HepG2 (cell line): ENCODE measurements at regions not wholly inside any gene's neighbourhood (a gene's known extent, or its start where the extent isn't known, plus 50 kb on each side); places are given as distances from the start of the nearest gene placed in this dataset.
"Not testable (repeated sequence)": the region's sequence is repeated elsewhere in the genome, so short reads cannot be mapped to it uniquely, and the experiment has no call there.

Experiments used
- CTCF ChIP-seq: sonication (generic); formaldehyde crosslinking; IDR thresholded peaks from 2 replicates; pipeline ENCODE4 v1.5.0; 2020; ENCODE audit warnings: mild to moderate bottlenecking, missing genetic modification reagents, moderate library complexity
- DMAP1 ChIP-seq: IDR thresholded peaks from 2 replicates; pipeline ENCODE4 v1.6.1; 2016
- HMGXB4 ChIP-seq, 2 experiments: sonication (generic) in 1 of 2; formaldehyde crosslinking in 1 of 2; IDR thresholded peaks; 2 replicates each; pipeline versions ENCODE4 v1.4.0 to v1.6.1; 2018 to 2020; ENCODE audit warnings: missing genetic modification reagents in 2 of 2, borderline replicate concordance in 1 of 2, low read depth in 1 of 2, mild to moderate bottlenecking in 1 of 2, missing biosample characterization in 1 of 2
- HNF1B ChIP-seq: sonication (generic); formaldehyde crosslinking; IDR thresholded peaks from 2 replicates; pipeline ENCODE4 v1.5.1; 2020; ENCODE audit warnings: mild to moderate bottlenecking, moderate library complexity, missing genetic modification reagents
- MAFF ChIP-seq: IDR thresholded peaks from 2 replicates; pipeline ENCODE4 v1.6.1; 2011; ENCODE audit warnings: low read depth, low read length, improper control_type of control experiment
- MEIS2 ChIP-seq: sonication (generic); formaldehyde crosslinking; IDR thresholded peaks from 2 replicates; pipeline ENCODE4 v1.9.0; 2021; ENCODE audit warnings: mild to moderate bottlenecking, missing genetic modification reagents
- NFYB ChIP-seq: sonication (generic); formaldehyde crosslinking; IDR thresholded peaks from 2 replicates; pipeline ENCODE4 v1.4.0; 2020; ENCODE audit warnings: missing genetic modification reagents
- SRY ChIP-seq: sonication (generic); formaldehyde crosslinking; IDR thresholded peaks from 2 replicates; pipeline ENCODE4 v1.8.0; 2022; ENCODE audit warnings: mild to moderate bottlenecking, missing genetic modification reagents
- TCF12 ChIP-seq, 2 experiments: fragments of 450-650 bp in 1 of 2; sonication (generic) in 1 of 2; formaldehyde crosslinking in 1 of 2; IDR thresholded peaks; 2 replicates each; pipeline versions ENCODE4 v1.6.1 to v1.8.0; 2017 to 2022; ENCODE audit warnings: antibody characterized with exemption in 1 of 2, mild to moderate bottlenecking in 1 of 2, missing genetic modification reagents in 1 of 2, moderate library complexity in 1 of 2
- XRCC5 ChIP-seq: fragments of 200-400 bp; formaldehyde crosslinking; optimal IDR thresholded peaks from 2 replicates; pipeline ENCODE3; 2017; ENCODE audit warnings: mild to moderate bottlenecking, low read length
- YY1 ChIP-seq: IDR thresholded peaks from 2 replicates; pipeline ENCODE4 v1.6.1; 2011; ENCODE audit warnings: low read length, low read depth, moderate library complexity, mild to moderate bottlenecking; ENCODE audit not compliant: insufficient read depth, insufficient replicate concordance
- ZNF446 ChIP-seq: sonication (generic); formaldehyde crosslinking; IDR thresholded peaks from 2 replicates; pipeline ENCODE4 v1.5.0; 2020; ENCODE audit warnings: mild to moderate bottlenecking, missing genetic modification reagents
- ZNF660 ChIP-seq: sonication (generic); formaldehyde crosslinking; IDR thresholded peaks from 2 replicates; pipeline ENCODE4 v1.5.1; 2020; ENCODE audit warnings: mild to moderate bottlenecking, low read depth, missing genetic modification reagents, borderline replicate concordance
- ZSCAN31 ChIP-seq: sonication (generic); formaldehyde crosslinking; IDR thresholded peaks from 2 replicates; pipeline ENCODE4 v1.5.0; 2020; ENCODE audit warnings: low read depth, mild to moderate bottlenecking, missing genetic modification reagents

GRCh38 chr7:32729335-32729675 is 162.3 kb downstream of the KBTBD2 start:
- not testable (repeated sequence) for TF ChIP-seq HMGXB4 (CRISPR knock-in tag; IDR thresholded peaks at IDR 0.05; ENCODE audit: borderline replicate concordance in 1 of 2, low read depth in 1 of 2); HNF1B (CRISPR knock-in tag); YY1; ZNF660 (CRISPR knock-in tag); SRY (CRISPR knock-in tag); MAFF; ZSCAN31 (CRISPR knock-in tag); TCF12 (IDR thresholded peaks at IDR 0.05); TCF12 (CRISPR knock-in tag; IDR thresholded peaks at IDR 0.05); CTCF; ZNF446; XRCC5; DMAP1 (CRISPR knock-in tag); NFYB (CRISPR knock-in tag); MEIS2
